GM18909 (cell line): ENCODE measurements at regions not wholly inside any gene's neighbourhood (a gene's known extent, or its start where the extent isn't known, plus 50 kb on each side); places are given as distances from the start of the nearest gene placed in this dataset.
"Not testable (repeated sequence)": the region's sequence is repeated elsewhere in the genome, so short reads cannot be mapped to it uniquely, and the experiment has no call there.

ENCODE experiments used
- ATAC-seq: cut with Tn5 transposase; IDR thresholded peaks from one replicate; pipeline ENCODE4 v1.9.1; 2021; ENCODE audit warnings: mild to moderate bottlenecking; ENCODE audit not compliant: unreplicated experiment, poor library complexity

DNA sequence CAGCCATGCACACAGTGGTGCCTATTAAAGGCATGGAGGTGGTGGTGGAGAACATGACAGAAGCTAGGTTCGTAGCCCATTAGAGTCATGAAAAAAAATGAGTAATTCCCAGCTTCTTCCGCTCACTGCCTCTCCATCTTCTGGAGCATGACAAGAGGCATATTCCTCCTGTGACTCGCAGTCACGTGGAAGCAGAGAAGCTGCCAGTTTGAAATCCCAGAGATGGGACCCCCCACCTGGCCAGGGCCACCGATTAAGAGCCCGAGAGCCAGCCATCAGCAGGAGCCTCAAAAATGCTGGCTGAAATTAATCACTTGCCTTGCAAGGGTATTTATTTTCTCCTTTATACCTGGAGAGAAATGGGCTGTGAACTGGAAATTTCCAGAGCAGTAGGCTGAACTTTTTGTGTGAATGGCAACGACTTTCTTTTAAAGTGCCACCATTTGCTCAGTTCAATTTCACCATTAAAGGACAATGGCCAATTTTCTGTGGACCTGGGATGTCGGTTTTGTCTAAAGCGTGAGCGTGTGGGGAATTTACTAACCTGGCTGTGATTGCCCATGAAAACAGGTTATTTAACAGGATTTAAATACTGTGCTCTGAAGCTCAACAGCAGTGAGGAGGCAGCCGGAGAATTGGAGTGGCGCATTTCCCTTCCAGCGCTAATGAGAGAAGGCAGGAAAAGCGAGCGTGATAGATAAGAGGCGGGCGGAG is 189.7 kb upstream of the SDK2 start:
- ATAC-seq: no peak

DNA sequence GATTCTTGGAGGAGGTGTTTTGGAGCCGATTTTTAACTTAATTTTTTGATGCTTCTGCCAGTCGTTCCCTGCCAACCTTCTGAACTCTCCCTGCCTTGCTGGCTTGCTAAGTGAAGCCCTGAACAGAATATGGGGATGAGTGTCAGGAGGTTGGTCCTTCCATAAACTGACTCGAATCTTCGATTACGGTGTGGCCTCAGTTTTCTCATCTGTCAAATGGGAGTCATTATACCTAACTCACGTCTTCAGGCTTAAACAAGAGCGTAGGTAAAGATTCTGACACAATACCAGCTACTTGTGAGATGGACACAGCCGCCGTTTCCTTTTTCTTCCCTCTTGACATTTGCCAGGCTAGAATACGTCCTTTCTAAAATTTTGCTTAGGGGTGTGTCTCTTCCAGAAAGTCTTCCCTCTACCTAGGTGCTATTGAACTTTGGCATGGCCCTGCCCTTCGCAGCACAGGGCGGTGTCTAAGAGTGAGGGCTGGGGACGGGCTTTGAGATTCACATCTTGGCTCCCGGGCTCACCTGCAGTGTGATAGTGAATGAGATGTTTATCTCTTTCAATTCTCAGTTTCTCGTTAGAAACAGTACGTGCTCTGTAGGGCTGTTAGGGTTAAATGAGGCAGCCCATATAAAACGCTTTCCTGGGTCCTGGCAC is 190.6 kb upstream of the SDK2 start:
- no peak for ATAC-seq

DNA sequence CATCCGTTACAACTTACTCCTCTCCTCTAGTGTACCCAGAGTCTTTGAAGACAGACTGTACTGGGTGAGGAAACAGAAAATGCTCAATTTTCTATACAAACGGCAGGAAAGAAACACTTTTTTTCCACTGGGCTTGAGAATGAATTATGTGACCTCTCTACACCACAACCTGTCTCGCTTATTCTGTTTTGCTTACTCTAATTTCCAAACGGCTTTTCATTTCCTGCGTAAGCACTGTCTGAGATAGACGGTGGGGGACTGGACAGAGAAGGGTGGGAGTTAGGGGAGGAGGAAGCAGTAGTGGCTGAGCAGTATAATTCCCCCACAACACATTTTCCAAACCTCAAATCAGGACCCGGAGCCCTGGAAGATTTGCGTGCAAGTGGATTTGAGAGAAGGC is 191.4 kb upstream of the SDK2 start:
- ATAC-seq: no peak

DNA sequence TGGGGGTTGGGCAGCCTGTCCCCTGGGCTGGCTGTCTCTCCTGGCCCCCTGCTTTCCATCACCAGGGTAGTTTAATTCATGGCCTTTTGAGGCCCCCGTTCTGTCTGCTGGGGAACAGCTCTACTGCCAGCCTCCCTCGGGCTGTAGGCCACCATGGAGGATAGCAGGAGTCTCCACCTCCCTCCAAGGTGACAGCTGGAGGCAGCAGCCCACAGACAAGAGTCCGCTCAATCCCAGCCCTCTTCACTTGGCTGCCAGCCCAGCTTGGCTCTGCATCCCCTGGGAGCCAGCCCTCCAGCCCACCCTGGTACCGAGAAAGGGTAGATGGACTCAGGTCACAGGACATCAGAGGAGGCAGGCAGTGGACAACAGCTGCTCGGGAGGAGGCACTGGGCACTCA is 194.6 kb upstream of the SDK2 start:
- ATAC-seq: no peak

DNA sequence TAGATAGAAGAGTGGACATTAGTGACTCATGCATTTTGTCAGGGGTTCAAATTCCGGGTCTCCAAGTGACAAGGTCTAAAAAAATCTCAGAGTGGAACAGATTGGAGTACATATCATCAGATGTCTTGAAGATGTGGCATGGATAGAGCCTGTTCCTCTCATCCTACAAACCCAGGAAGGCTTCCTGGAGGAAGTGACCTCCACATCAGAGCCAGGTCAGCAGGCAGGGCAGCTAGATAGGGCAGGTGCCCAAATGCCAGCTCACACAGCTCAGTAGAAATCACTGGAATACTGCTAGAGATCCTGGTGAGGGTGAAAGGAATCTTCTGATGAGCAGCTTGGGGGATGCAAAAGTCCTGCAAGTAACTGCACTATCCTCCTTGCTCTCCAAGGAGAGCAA is 196.6 kb upstream of the SDK2 start:
- ATAC-seq: no peak

DNA sequence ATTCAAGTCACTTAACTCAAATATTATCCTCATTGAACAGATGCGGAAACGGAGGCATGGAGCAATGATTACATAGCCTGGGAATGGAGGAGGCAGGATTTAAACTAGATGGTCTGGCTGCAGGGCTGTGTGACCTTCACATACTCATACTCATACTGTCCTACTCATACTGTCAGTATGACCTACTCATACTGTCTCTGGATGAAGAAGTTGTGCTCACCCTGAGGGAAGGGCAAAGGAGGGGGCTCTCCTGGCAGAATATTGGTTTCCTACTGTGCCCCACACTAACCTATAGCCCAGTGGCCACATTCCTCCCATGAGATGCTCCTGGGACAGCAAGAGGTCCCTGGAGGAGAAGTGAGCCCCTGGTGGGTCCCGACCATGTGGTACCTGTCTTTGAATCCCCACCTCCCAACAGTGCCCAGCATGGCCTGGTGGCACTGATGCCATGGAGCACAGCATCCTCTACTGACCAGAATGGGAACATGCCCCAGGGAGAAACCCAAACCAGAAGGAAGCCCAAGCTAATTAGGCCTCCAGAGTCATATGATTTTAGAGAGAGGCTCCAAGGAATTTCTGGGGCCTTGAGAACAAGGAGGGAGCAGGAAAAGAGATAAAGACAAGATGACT is 197.3 kb upstream of the SDK2 start:
- no peak for ATAC-seq

DNA sequence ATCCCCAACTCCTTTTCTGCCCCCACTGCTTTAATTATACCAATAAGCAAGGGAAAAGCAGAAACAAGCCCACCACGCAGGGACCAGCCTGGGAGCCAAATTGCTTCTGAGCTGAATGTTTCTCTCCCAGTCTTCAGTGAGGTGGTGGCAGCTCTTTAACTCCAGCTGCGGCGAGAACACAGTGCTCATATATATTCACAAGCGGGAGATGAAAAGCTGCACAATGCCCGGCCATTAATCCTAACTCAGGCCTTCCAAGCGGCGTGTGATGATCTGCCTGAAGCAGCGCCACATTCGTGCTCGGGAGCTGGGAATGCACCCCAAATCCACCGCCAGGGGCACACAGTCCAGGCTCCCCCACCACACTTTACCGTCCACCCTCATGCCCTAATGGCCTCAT is 203.7 kb upstream of the SDK2 start:
- no peak for ATAC-seq

DNA sequence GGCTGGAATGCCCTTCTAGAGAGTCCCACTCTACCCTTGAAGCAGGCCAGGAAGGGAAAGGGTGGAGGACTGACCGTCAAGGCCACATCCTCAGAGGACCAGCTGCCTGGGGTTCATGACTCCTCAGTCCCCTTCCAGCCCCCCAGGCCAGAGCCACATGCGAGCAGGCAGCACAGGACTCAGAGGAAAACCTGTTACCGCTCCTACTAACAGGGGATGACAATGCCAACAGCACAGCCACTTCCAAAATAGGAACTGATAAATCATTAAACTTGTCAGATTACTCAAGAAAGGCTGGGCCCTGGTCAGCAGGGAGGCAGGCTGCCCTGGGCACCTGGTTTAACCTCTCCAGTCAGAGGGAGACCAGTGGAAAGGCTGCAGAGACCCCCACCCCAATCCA is 206.2 kb upstream of the SDK2 start:
- ATAC-seq: no peak

DNA sequence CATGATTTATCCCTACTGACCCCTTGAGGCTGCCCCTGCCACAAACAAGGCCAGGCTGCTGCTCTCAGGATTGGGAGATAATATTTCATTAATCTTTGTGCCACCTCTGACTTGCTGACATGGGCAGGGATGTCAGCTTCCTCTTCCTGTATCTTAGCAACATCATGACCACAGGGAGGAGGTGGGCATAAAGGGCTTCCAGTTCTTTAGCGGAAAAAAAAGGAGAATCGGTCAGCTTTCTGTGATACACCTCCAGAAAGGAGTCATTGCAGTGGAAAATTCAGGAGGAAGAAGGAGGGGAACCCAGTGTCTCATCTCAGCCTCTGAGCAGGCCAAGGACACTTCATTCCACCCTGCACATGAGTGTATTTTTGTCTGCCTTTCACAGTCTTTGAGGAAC is 206.8 kb upstream of the SDK2 start:
- ATAC-seq: no peak

DNA sequence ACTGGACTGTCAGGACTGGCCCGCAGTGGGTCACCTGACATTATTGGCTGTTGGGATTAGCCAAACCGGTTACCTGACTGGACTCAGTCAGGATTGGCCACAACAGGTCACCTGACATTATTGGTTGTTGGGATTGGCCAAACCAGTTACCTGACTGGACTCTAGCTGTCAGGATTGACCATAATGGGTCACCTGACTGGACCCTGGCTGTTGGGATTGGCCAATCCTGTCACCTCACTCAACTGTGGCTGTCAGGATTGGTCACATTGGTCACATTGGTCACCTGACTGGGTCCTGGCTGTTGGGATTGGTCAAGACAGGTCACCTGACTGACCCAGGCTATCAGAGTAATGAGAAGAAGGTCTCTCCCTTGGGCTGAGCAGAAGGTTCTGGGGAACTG is 207.7 kb upstream of the SDK2 start:
- ATAC-seq: no peak

DNA sequence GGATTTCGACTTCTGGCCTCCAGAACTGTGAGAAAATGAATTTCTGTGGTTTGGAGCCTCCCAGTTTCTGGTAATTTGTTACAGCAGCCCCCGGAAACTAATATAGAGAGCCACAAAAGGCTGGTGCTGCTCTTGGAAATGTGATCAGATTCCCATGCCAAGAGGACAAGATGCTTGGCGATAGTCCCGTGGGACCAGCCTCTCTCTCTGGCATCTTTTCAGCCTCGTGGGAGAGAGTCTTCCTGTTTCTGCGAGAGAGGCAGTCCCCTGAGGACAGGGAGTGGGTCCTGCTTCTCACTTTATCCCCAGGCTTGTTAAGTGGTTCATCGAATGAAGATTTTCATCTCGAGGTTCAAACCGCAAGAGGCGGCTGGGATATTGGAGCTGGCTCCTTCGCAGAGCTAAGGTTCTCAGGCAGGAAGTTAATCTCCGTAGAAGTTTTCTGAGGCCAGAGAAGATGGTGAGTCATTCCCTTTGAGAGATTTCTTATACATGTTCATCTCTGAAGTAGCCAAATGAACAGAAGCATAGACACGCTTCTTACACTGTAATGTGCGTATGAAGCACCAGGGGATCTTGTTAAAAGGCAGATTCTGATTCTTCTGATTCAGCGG is 211.6 kb upstream of the SDK2 start:
- ATAC-seq: no peak

DNA sequence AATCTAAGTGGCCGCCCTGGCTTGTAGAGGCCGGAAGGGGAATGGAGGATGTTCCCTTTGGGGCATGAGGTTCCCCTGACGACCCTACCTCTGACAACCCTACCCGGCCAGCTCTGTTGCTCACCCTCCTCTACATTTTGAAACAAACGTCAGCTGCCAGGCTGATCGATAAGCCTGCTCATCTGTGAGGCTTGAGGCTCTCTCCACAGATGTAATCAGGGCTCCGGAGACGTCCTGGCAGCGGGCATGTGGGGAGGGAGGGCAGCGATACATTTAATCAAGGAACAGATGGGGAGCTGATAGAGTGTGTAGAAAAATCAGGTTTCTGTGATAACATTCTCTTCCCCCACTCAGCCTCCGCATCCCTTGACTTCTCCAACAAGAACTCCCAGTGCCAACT is 212.3 kb upstream of the SDK2 start:
- no peak for ATAC-seq

DNA sequence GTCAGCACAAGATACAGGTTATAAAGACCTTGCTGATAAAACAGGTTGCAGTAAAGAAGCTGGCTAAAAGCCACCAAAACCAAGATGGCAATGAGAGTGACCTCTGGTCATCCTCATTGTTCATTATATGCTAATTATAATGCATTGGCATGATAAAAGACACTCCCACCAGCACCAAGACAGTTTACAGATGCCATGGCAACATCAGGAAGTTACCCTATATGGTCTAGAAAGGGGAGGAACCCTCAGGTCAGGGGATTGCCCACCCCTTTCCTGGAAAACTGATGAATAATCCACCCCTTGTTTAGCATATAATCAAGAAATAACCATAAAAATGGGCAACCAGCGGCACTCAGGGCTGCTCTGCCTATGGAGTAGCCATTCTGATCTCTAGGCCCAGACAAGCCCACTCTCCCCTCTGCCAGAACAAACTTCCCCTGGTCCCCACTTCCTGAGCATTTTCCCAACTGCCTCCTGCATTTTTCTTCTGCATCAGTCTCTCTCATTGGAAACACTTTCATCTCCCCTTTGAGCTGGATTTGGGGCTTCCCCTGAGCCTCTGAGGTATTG is 215.3 kb upstream of the SDK2 start:
- not testable (repeated sequence) for ATAC-seq

DNA sequence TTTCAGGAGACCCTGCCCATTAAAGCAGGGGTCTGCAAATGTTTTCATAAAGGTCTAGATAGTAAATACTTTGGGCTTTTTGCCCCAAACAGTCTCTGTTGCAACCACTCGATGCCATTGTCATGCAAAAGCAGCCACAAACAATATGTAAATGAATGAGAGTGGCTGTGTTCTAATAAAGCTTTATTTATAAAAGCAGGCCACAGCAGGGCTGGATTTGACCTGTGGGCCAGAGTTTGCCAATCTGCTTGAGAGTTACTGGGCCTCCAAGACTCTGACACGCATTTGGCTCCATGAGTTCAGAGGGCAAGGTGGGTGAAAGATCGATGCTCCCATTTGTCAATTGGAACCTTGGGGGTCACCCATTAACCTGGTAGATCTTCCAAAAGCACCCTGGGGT is 217.3 kb upstream of the SDK2 start:
- no peak for ATAC-seq

DNA sequence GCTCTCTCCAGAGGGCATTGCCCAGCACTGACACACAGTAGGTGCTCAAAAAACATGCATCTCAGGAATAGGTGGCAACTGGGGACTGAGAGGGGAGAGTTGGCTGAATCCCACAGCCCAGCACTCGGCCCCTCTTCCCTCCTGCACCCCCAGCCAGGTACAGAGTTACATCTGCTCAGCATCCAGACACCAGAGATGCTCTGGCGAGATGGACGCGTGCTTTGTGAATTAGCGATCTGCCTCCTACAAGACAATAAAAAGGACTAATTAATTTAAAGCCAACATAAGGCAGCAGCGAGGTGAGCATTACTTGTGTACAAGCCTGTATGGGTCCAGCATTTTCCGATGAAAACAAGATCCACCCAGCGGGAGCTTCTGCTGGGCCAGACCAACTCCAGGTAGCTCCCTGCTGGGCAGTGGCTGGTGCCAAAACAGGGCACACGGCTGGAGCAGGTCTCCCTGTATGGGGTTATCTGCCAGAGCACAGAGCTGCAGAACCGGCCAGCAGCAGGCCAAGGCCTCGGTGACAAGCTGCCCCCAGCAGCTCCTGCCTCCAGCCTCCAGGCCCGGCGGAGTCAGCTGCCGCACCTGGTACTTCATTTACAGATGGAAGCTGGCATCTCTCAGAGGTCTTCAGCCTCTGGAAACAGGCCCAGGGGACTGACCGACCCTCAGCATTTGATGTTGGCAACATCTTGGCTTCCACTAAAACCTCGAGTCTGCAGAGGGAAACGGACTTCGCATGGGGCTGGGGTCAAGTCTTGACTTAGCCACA is 219.7 kb upstream of the SDK2 start:
- no peak for ATAC-seq

DNA sequence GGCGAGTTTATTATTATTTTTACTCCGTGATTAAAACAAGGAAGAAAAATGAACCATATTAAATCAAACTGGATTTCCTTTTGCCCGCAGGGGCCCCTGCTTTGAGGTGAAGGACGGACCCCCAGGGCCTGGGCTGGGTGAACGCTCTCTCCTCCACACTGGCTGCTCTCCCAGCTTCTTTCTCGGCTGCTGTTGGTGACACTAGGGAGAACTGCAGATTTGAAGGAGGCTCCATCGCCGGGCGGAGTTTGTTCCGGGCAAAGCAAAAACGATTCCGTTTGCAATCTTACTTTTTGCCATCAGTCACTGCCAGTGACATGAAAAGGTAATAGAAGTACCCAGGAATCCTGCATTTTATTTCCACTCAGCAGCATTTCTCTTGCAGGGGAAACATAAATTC is 221.6 kb upstream of the SDK2 start:
- no peak for ATAC-seq

DNA sequence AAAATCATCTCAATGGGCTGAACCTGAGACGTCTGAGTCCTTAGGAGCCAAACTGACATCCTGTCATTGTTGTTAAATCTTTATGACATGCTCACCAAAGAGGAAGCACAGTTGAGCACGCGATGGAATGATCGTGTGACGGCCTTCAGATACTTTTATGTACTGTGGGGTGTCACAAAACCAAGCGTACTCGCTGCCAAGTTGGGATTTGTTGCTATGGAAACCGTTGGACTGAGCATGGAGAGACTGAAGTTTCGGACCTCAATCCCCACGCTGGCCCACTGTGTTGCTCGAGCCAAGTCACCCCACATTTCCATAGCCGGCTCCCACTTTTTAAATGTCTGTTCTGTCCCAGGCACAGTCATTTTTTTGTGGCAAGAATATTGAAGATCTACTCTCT is 222.8 kb upstream of the SDK2 start:
- ATAC-seq: no peak

DNA sequence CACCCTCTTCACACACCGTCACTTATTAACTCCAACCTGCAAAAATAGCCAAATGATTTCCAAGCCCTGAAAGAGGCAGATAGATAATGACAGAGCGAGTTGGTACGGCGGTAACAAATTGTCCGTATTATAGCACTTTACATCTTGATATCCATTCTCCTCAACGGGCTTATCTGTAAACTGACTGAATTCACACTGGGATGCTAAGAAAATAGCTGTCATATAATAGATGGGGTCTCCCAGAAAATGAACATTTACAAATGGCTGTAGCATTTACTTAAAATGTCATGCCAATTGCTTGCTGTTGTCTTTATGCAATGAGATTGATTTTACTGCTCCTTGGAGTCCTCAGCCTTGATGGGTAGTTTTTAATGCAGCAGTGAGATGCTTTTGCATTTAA is 225.8 kb upstream of the SDK2 start:
- ATAC-seq: no peak

DNA sequence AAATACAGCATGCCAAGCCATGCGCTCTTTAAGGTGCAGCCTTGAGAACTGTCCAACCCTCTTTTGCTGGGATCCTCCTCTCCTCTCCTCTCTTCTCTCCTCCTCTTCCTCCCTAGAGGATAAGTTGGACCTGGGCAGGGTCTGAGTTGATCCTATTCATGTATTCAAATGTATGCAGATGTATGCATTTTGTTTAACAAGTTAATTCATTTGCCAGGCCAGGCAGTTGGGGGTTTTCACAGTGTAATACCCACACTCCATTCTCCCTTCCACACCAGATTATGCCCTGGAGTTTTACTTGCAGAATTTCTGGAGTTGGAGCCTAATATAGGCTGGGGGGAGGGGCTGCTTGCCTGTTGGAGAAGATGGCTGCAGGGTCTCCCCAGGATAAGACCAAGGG is 226.2 kb upstream of the SDK2 start:
- ATAC-seq: no peak

DNA sequence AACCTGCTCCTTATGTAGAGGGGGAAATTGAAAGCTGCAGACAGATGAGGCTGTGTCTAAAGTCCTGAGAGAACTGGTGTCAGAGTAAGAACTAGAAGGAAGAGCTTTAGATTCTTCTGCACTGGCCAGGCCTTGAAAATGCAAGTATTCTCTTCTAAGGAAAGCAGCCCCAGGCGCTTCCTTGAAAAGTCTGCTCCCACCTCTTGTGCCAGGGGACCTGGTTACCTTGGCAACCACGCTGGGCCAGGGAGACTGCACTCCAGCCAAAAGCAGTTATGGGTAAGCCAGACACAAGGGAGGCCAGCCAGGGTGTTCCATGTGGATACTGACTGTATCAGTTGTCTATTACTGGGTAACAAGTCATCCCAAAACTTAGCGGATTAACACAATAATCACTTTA is 228.6 kb upstream of the SDK2 start:
- no peak for ATAC-seq
